HK-2 (cell line): ENCODE measurements at regions not wholly inside any gene's neighbourhood (a gene's known extent, or its start where the extent isn't known, plus 50 kb on each side); places are given as distances from the start of the nearest gene placed in this dataset.
A peak's percentile ranks its signal among the peaks of the same experiment; 100 is the strongest.

Source experiments
- DNase-seq: peaks from one replicate; pipeline ENCODE4 v3.0.0-alpha.2; 2018; ENCODE audit not compliant: unreplicated experiment

DNA sequence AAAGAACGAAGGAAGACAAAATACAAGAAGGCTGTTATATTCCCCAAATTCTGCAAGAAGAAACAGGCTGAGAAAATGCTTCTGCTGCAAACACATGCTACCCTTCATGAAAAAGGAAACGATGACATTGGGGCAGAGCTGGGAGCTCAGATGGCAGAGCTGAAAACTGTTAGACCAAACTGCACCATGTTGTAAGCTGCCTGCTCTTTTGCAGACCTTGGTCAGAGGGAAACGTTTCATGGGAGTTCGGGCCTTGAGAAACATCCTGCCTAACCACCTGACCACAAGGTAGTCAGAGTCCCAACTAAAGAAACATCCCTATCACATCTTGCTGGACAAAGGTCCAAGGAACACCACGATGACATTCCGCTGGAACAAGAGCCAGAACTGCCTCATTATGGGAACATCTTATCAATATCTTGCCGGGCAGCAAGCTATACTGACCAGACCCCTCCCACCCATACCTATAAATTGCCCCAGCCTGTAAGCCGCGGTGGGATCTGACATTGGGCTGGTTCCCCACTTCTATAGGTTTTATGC lies 110.7 kb upstream of the CTSC start:
- DNase-seq: no peak

DNA sequence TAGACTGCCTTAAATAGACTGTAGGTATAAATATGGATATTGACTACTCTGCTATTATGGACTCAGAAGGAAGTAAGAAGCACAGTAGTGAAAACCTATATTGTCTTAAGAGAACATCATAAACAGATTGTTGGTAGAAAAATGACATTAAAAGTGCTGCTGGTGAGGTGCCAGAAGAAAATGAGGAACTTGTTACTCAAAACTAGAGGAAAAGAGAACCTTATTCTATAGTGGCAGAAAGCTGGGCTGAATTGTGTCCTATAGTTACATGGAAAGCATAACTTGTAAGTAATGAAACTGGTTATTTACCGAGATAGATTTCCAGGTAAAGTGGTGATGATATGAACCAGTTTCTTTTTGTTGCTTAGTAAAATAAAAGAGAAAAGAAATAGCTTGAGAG lies 109.7 kb upstream of the CTSC start:
- no peak for DNase-seq

DNA sequence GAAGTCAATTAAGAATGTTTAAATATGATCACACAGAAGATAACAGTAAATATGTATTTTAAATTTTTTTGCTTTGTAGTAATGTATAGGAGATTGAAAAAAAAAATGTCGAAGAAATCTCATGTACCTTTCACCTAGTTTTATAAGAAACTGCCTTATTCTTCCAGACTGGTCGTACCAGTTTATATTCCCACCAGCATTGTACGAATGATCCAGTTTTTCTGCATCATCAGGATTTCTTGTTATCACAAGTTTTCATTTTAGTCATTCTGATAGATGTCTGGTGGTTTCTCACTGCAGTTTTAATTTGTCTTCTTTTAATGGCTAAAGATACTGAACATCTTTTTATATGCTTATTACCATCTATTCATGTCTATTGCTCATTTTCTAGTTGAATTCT lies 101.8 kb upstream of the CTSC start:
- DNase-seq: no peak

DNA sequence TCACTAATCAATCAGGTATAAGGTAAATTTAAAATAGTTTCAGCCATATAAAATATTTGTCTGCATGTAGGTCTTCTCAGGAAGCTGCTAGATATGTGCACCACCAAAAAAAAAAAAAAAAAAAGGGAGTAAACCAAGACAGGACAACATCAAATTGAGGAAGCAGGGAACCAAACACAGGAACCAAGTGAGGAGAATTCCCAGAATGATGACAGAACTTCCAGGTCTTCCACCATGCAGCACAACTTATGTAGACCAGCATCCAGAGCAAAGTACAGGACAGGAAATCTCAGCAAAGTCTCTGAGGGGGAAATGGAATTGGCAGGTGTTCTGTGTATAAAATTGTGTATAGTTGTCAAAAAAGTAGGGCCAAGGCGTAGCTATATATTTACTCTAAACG lies 101.2 kb upstream of the CTSC start:
- DNase-seq: no peak

DNA sequence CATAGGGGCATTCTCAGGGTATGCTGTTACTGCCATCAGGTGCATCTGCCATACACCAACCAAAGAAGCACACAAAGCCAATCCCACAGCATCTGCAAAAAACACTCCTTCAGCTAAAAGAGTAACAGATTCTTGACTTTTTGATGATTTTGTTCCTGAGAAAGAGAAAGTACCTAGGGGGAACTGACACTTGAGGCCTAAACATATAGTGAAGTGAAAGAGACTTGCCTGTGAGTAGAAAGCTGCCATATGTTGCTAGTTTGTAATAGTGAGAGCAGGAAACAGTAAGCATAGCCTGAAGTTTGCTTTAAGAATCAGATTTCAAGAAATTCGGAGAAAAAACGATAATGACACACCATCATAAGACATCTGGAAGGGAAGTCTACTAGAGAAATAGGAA lies 97.9 kb upstream of the CTSC start:
- no peak for DNase-seq

DNA sequence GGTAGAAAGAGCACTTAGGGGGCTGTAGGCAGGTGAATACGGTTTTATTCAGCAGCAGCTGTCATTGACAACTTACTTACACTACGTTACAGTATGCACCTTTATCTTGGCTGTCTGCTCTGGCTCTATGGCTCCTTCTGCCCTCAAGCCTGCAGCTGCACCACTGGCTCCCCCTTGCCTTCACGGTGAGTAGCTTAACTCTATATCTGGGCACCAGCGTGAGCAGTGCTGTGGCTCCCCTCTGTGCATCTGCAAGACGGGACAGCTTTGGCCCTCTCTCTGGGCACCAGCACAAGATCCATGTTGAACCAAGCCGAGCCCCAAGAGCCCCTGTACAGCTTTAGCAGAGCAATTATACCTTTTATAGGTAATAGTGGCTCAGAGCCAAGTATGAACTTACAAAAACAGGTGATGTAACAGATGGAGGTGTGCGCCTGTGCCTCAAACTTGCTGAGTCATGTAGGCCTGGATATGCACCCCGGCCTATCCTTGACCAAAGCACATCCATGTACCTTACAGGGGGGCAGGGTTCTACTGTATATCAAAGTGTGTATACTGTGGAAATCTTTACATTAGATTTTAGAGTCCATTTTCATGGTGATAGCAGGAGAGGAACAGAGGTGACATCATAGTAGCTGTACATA lies 96.9 kb upstream of the CTSC start:
- DNase-seq: no peak

DNA sequence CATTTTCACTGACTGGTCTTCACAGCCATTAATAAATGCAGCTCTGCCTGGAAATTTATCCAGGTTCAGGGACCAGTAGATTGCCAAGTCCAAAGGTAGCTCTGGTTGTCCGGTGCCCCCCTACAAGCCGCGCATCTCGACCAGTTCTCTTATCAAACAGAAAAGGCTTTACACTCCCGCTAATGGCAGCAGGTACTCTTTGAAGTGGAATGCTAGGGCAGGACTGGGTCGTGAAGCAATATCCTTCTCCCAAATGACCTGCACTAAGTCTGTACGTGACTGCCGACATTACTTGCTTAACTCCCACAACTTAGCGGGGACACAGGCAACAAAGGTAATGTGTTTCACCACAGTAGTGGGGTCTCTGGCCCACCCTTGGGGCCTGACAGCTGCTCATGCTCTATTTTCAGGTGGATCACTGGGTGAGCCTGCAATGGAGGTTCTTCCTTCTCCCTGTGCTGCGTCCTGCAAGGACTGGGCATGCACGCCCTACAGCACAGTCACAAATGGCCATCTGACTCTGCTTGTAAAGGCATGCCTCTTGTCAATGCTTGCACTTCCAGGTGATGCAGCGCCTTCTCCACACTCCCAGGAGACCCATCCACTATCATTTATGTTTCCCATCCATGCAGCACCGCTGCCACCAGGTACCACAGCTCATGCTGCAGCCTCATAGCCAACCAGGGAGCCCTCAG lies 96.1 kb upstream of the CTSC start:
- DNase-seq: no peak

DNA sequence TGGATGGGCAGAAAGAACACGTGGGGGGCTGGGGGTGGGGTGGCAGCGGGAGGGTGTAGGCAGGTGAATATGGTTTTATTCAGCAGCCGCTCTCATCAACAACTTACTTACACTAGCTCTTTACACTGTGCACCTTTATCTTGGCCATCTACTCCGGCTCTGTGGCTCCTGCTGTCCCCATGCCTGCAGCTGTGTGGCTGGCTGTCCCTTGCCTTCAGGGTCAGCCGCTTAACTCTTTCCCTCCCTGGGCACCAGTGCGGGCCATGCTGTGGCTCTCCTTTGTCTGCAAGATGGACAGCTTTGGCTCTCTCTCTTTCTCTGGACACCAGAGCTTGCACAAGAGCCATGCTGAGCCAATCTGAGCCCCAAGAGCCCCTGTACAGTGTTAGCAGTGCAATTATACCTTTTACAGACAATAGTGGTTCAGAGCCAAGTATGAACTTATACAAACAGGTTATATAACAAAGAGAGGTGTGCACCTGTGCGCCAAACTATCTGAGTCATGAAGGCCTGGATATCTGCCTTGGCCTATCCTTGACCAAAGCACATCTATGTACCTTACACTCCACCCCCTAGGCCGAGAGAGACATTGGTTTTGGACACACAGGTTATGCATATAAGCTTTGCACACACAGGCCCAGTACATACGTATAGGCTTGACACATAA lies 94.3 kb upstream of the CTSC start:
- no peak for DNase-seq

DNA sequence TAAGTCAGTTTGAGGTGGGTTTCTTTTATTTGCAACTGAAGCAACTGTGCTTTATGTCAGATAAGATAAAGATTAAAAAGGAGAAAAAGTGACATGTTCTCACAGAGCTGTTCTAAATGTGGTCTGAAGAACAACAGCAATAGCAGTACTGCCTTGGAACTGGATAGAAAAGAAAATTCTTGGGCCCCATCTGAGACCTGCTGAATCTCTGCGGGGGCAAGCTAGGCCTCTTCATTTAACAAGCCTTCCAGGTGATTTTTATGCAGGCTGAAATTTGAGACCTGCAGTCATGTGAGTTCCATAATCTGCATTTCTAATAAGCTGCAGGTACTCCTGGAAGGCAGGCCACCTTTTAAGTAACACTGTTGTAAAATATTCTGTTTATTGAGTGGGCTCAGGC lies 91.4 kb upstream of the CTSC start:
- no peak for DNase-seq

DNA sequence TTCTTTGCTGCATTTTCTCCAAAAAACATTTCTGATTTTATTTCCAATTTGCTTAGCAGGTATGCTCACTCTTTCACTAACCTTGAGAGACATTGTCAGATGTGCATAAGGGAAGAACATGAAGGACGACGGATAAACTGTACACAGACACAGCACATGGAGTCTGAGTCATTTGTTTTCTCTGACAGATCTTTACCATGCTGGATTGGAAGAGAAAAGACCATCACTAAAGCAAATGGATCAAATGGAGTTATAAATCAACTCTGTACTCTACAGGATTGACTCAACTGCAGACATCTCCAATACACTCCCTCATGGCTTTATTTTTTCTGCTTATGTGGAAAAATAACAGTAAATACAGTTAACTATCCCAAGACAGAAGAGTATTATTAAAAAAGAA lies 90.2 kb upstream of the CTSC start:
- DNase-seq: no peak

DNA sequence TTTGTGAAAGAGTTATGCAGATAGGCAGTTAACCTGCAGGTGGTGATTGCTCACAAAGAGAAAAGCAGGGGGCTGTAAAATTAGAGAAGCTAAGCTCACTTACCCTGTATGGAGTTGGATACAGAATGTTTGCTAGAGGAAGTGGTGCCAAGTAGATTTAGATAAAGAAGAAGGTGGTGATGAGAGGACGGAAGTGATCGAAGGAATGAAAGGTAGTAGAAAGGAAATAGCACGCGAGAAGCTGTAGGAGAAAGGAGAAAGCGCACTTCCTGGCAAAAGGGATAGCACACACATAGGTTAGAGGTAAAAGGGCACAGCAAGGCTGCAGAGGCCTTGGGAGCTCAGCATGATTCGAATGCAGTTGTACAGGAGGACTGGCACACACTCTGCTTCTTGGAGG lies 87.3 kb upstream of the CTSC start:
- DNase-seq: no peak

DNA sequence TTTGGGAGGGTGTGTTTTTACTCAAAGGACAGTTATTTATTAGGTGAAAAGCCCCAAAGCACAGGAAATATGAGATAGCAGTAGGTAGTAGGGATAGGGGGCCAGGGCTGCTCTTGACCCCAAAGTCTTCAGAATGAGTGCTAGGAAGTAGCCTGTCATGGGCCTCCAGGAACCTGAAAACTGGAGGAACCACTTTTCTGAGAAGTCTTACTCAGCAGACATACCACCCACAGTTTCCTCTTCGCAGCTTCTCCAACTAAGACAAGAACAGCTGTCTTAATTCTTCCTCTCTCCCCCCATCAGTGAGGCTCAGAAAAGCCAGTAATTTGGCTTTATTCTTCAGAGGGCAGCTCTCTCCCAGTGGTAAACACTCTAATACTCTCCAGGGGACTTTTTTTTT lies 84.0 kb upstream of the CTSC start:
- no peak for DNase-seq

DNA sequence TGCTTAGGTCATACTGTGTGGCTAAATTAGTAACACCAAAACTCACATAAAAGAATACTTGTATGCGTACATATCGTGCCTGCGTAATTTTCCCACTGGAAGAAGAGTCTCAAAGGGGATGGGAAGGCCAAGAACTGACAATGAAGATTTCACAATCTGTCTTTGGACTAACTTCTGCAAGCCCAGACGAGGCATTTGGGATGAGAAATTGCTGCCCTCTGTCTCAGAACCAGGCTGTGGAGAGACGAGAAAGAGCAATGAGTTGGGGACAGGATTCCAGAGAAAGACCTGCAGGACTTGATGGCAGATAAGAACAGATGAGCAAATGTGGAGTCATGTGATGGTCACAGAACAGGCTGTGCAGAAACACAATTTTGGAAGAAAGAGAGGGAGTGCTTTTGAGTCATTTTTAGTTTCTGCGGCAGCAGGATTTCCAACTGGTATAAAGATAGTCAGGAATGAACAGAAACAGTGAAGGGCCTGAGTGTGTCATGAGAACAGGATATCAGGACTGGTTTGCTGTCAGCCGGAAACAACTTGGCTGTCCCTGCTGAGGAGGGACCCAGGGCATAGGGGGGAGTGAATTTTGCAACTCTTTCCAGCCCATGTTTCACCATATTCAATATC lies 82.7 kb upstream of the CTSC start:
- DNase-seq: no peak

DNA sequence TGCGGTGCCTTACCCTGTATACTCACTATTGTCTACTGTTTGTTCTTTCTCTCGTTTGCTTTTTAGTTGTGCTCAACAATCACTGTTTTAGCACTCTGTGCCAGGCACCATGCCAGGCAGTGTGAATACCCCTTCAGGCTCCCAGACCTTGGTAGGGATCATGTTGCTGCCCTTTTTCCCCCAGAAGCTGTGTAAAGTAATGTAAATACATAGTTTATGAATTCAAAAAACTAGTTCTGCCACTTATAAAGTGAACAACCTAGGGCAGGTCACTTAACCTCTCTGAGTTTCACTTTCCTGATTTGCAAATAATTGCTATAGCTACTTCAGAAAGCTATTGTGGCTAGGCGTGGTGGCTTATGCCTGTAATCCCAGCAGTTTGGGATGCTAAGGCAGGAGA lies 81.0 kb upstream of the CTSC start:
- no peak for DNase-seq

DNA sequence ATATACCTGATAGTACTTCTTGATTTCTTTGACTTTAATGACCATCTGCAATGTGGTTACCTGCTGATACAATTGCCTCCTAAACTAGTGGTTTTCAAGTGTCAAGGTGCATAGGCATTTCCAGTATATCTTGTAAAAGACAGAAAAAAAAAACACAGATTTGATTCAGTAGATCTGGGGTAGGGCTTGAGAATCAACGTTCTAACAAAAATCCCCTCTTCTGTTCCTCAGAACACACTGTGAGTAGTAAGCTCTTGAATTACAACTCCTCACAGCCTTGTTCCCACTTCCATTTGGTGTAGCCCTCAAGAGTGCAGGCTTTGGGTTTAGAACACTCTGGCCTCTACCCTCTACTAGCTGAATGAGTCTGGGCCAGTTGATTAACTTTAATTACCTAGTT lies 78.0 kb upstream of the CTSC start:
- DNase-seq: no peak

DNA sequence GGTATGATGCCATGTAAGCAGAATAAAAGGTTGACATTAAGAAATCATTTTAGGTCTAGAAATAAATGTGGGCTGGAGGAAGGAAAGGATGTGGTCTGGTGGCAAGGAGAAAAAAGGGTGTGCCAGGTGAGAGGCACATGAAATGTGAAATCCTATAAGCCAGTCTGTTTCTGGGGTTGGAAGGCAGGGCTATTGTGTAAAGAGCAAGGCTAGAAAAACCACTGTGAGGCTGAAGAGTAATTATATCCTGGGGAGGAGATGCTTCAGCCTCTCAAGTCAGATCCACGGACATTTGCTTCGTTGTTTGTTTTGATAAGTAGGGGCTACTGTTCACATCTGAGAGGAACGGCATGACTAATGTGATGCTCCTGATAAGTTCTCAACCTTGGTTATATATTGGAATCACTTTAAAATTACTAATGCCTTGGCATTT lies 77.5 kb upstream of the CTSC start:
- DNase-seq: no peak

DNA sequence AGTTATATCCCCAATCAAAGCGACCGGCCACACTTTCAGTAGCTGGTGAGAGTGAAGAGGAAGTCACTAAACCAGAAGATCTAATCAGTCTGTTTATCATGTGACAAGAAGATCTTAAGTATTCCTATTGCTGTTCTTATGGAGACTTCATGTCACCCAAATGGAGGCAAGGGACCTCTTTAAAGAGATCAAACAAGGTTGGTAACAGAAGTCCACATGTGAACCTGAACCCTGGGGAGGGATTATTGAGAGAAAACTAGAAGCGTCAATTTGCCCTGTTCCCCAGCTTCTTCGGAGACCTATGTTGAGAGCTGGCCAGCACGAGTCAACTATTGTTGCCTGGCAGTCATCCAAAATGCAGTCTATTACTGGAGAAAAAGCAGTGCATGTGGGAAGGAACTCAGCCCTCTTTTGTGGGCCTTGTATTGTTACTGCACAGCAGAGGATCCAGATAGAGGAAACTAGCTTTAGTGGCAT lies 76.9 kb upstream of the CTSC start:
- peak; percentile 7 for DNase-seq

DNA sequence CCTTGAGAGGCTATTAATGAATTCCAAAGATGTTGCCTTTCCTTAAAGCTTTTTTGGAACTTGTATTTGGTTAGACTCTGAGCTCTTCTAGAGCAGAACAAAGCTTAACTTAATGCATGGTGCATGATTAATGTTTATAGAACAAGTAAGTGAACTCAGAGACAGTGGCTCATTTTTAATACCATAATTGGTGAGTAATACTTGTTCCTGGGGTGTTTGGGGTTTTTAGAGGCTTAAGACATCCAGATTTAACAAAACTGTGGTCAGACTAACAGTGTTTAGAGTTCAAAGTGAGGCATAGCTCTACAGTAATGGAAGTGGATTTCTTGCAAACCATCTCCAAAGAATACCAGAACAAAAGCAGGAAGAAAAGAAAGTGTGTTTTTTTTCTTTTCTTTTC lies 73.7 kb upstream of the CTSC start:
- no peak for DNase-seq

DNA sequence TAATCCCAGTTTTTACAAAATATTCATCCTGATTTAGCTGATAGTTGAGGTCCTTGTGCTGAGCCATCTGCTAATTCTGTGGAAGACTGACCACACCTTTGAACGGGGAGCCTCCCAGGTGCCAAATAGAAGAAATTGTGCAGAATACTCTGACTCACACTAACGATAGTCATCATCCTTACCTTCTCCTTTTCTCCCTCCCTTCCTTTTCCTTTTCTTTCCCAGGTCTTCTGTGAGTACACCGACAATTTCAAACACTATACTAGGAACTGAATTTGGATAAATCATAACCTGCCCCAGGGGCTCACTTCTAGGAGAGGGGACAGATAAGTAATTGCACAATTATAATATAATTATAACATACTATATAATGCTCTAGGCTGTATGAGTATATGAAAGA lies 73.1 kb upstream of the CTSC start:
- no peak for DNase-seq

DNA sequence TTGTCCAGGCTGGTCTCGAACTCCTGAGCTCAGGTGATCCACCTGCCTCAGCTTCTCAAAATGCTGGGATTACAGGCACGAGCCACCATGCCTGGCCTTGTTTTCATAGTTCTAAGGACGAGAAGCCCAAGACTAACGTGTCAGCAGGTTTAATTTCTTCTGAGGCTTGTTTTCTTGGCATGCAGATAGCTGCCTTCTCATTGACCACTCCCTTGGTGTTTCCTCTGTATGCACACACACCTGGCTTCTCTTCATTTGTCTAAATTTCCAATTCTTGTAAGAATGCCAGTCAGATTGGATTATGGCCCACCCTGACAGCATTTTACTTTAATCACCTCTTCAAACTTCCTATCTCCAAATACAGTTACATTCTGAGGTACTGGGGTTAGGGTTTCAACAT lies 72.5 kb upstream of the CTSC start:
- no peak for DNase-seq

DNA sequence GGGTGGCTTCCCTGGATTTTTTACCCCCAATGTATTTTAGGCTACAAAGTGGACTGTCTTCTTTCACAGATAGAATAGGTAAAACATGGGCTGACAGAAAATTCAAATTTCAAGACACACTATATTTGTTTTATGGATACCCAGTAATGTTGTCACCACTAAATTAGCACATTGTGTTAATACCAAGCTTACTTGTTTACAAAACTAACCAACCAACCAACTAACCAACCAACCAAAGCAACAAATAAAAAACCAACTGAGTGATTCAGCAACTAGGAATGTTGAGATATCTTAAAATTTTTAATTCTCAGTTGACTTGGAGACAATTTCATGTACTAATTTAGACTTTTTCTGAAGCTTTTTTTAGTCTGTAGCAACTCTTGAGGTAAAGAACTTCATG lies 69.3 kb upstream of the CTSC start:
- DNase-seq: no peak

DNA sequence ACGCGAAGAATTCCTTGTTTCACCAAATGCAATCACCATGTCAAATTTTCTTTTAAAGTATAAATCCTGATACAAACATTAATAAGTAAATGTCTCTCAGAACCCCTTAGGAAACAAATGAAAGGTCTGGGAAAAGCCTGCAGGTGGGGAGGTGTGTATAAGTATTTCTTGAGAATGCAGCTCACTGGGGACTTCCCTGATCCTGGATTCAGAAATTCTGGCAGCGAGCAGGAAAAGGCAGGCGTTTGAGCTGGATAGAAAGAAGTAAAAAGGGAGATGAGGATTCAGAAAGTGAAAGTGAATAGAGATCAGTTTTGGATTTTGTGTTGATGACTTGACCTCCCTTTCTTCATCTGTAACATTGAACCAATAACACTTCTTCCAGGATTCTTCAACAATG lies 68.3 kb upstream of the CTSC start:
- no peak for DNase-seq
